NOMO-1 treated with dmso at 0.1 percent for 144 hours (cell line): ENCODE measurements at regions not wholly inside any gene's neighbourhood (a gene's known extent, or its start where the extent isn't known, plus 50 kb on each side); places are given as distances from the start of the nearest gene placed in this dataset.
"Not testable (repeated sequence)": the region's sequence is repeated elsewhere in the genome, so short reads cannot be mapped to it uniquely, and the experiment has no call there.

ENCODE experiments used
- DNase-seq: peaks from one replicate; lab custom pipeline; 2025; ENCODE audit not compliant: unreplicated experiment; lab: John Stamatoyannopoulos, UW

DNA sequence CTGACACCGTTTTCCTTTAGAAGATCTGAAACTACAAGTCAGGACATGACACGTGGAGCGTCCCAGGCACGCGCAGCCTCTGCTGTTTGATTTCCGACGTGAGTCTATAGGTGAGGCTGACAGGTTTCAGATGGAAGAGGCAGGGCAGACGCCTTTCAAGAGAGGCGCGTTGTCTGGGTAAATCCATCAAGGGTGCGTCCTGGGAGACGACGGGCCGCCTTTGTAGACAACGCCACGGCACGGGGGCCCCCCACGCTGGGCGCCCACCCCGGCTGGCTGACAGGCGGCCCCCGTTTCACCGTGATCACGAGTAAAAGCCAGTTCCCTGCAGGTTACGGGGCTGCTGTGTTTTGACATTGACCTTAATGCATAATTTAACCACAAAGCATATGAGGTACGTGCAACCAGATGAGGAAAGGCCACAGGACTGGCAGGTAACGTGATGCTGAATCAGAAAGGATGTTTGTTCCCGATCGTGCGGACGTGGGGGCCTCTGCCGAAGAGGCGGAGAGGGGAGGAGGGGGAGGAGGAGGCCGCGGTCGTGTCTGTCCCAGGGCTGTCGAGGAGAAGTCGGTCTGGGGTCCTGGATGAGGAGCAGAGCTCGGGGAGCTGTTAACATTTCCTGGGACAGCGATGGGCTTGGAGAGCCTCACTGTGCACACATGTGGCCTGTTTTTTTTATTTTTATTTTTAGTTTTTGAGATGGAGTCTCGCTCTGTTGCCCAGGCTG is 51.1 kb upstream of the PPP2R3B start:
- DNase-seq: no peak

GRCh38 chrX:439241-439640 is 52.5 kb upstream of the PPP2R3B start:
- DNase-seq: no peak

DNA sequence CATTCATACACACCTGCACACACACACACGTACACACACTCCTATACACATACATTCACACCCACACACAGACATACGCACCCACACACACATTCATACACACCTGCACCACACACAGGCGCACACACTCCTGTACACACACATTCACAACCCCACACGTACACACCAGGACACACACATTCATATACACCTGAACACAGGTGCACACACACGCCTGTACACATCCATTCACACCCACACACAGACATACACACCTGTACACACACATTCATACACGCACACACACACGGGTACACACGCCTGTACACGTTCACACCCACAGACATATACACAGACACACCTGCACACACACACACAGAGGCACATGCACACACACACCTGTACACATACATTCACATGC is 53.0 kb upstream of the PPP2R3B start:
- no peak for DNase-seq

DNA sequence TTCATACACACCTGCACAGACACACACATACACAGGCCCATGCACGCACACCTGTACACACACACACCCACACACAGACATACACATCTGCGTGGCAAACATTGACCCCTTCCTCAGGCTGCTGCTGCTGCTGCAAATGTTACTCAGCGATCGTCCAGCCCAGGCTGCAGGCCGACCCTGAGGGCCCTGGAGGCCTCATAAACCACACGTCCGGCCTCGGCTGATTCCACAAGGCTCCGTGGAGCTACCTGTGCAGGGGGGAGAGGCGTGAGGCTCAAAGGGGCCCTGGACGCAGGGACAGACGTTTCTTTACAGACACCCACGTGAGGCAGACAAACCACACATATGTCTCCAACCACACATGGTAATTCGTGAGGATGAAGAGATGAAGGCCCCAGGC is 53.9 kb upstream of the PPP2R3B start:
- no peak for DNase-seq

- DNase-seq: no peak
These were observed 57.0 kb upstream of the PPP2R3B start for GRCh38 chrX:443536-444210.

DNA sequence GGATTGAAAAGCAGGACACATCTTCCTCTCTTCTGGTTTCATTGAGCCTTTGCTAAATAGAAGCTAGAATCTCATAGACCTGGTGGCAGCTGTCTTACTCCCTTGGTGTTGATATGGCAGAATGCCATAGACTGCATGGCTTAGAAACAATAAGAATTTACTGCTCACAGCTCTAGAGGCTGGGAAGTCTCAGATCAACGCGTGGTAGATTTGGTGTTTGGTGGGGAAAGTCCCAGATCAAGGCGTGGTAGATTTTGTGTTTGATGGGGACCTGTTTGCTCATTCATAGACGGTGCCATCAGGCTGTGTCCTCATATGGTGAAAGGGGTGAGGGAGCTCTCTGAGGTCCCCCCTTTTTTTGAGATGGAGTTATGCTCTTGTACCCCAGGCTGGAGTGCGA is 57.6 kb upstream of the PPP2R3B start:
- no peak for DNase-seq

DNA sequence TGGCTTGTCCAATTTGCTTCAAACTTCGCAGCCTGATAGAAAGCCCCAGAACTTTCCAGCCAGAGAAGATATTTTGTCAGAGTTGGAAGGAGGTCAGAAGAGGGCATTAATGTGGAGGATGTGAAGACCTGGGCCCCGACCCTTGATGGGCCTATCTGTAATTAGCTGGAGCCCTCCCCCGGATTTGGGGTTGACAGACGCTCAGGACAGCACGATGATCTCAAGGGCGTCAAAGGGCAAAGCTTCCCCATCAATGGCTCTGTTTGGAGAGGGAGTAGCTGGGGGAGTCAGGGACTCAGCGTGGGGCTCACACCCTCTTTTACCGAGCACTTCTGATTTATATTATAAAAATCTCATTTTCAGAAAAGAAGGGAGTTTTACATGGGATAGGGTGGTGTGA is 59.0 kb upstream of the PPP2R3B start:
- no peak for DNase-seq

DNA sequence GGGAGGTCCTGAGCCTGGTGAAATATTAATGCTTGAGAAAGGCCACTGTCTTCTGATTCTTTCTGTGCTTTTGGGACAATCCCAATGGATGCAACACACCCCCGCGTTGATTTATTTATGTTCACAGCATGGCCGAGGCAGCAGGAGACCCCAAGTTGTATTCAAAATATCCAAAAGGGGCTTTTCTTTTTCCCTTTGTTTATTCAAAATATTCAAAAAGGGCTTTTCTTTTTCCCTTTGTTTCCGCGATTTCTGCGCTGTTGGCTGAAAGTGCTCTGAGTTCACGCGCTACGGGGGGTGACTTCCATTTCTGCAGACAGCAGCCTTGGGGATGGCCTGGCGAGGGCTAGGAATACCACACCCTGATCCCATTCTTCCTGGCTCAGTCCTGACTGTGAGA is 59.5 kb upstream of the PPP2R3B start:
- DNase-seq: no peak

DNA sequence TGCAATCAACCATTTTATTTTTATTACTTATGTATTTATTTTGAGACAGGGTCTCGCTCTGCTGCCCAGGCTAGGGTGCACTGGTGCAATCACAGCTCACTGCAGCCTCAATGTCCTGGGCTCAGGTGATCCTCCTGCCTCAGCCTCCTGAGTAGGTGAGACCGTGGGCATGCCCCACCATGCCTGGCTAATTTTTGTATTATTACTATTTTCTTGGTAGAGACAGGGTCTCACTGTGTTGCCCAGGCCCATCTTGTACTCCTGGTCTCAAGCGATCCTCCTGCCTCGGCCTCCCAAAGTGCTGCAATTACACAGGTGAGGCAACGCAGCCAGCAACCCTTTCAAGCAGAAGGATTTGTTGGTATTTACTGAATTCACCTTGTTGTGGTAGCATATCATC is 60.3 kb upstream of the PPP2R3B start:
- DNase-seq: no peak

DNA sequence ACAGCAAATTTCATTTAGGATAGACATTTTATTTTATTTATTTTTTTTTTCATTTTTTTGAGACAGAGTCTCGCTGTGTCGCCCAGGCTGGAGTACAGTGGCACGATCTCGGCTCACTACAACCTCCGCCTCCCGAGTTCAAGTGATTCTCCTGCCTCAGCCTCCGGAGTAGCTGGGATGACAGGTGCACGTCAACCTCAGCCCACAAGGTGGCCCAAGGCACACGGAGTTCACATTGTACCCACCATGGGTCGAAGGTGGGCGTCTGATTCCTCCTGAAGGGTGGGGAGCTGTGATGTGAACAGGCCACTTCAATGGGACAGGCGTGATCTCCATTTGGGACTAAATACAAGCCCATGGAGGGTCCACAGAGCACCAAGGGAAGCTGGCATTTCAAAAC is 65.0 kb upstream of the PPP2R3B start:
- DNase-seq: not testable (repeated sequence)

DNA sequence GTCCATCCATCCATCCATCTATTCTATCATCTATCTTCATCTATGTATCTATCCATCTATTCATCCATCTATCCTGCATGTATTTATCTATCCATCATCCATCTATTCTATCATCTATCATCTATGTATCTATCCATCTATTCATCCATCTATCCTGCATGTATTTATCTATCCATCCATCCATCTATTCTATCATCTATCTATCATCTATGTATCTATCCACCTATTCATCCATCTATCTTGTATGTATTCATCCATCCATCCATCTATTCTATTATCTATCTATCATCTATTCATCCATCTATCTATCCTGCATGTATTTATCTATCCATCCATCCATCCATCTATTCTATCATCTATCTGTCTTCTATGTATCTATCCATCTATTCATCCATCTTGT is 65.9 kb upstream of the PPP2R3B start:
- no peak for DNase-seq

- not testable (repeated sequence) for DNase-seq
These were observed 67.8 kb upstream of the PPP2R3B start for GRCh38 chrX:454514-454913.

GRCh38 chrX:455199-455598 is 68.5 kb upstream of the PPP2R3B start:
- no peak for DNase-seq

DNA sequence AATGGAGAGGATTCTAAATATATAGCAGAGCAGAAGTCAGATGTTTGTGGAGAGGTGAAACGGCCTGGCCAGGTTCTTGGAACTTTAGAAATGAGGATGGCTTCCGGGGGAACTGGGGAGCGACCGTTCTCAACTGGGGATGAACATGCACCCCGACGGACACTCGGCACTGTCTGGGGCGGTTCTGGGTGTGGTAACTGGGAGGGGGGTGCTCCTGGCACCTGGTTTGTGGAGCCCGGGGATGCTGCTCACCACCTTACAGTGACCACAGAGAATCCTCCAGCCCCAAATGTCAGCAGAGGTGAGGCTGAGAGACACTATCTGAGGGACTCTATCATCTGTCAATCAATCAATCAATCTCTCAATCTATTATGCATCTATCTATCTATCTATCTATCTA is 69.0 kb upstream of the PPP2R3B start:
- no peak for DNase-seq

GRCh38 chrX:456146-456545 is 69.4 kb upstream of the PPP2R3B start:
- no peak for DNase-seq

DNA sequence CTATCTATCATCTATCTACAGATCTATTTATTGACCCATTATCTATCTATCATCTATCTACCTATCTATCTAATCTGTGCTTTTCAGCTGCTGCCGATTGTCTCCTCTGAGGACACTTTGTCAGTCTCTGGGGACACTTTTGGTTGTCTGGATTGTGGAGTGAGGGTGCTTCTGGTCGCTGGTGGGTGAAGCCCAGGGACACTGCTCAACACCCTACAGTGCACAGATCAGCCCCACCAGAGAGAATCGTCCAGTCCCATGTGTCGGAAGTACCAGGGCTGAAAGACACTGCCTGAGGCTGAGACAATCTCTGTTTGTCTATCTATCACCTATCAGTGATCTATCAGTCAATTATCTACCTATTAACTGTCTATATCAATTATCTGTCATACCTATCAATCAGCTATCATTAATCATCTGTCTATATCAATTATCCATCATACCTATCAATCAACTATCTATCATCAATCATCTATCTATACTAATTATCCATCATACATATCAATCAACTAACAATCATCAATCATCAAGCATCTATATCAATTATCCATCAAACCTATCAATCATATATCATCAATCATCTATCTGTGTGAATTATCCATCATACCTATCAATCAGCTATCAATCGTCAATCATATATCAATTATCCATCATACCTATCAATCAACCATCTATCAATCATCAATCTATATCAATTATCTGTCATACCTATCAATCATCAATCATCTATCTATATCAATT is 70.0 kb upstream of the PPP2R3B start:
- DNase-seq: no peak

GRCh38 chrX:457292-457679 is 70.6 kb upstream of the PPP2R3B start:
- DNase-seq: no peak

DNA sequence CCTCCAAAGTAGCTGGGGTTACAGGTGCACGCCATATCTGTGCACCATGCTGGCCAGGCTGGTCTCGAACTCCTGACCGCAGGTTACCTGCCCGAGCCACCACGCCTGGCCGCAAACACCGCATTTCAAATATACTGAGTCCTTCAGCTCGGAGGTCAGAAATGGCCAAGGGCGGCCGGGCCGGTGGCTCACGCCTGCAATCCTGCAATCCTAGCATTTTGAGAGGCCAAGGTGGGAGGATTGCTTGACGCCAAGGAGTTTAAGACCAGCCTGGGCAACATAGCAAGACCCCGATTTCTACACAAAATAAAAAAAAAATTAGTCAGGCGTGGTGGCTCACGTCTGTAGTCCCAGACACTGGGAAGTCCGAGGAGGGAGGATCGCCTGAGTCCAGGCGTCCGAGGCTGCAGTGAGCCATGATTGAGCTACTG is 71.9 kb upstream of the PPP2R3B start:
- no peak for DNase-seq

DNA sequence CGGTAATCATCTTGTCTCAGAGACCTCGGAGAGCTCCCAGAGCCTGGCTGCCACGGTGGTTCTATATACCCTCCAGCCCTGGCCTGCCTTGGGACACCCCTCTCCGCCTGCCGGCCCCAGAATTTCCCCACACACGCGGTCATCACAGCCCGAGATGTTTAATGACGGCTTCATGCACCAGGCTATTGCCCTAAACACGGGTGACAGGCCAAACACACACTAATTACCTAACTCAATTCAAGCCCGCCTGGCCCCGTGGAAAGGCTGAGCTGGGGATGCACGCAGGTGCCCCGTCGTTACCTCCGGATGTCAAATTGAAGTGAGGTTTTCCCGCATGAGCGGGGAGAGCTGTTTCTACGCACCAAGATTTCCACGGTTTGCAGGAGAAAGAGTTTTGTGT is 72.9 kb upstream of the PPP2R3B start:
- no peak for DNase-seq

DNA sequence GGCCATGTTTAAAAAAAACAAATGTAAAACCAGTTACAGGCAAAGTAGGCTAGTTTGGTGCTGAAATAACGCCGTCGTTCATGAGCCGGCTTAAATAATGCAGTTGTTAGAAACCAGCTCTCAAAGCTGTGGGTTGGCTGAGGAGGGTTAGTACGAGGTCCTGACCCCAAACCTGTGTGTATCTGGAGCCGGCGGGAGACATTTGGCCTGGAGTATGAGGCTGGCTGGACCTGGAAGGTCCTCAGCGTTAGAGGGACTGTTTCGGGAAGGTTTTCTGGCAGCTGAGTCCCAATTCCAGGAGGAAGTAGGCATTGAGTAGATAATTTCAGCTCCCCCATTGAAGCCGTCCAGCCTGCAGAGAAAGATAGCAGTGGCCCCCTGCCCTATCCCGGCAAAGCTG is 73.4 kb upstream of the PPP2R3B start:
- DNase-seq: no peak

DNA sequence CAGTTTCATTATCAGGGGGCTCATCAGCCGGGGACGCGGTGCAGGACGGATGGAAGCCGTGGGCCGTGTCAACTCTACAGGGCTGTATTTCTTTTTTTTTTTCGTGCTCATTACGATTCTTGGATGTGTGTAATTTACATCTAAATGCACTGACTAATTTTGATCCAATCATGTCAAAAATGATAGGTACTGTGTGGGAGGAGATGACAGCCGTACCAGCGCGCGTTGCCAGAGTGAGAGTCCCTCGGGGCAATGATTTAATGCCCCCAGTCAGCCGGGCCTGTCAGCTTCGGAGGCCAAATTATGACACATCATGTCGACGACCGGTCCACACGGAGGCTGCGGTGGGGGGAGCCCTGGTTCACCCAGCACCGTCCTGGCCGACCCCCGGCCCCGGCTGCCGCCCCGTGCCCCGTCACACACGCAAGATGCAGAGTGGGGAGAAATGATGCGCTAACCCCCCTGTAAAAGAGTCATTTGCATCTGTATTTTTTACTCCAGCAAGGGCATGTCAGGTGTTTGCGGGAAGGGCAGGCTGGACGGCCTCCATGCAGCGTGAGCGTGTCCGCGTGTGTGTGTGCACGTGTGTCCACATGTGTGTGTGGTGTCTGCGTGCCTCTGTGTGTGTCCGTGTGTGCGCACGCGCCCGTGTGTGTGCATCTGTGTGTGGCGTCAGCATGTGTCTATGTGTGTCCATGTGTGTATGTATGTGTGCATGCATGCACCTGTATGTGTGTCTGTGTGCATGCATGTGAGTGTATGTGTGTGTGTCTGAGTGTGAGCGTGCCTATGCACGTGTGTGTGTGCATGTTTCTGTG is 74.3 kb upstream of the PPP2R3B start:
- no peak for DNase-seq
